Panc1 (cell line): ENCODE measurements at regions not wholly inside any gene's neighbourhood (a gene's known extent, or its start where the extent isn't known, plus 50 kb on each side); places are given as distances from the start of the nearest gene placed in this dataset.

Experiments used
- POLR2AphosphoS5 ChIP-seq: IDR thresholded peaks from 2 replicates; pipeline ENCODE4 v1.6.1; 2012; ENCODE audit warnings: mild to moderate bottlenecking, low read depth, low read length, moderate library complexity
- TF ChIP-seq, protein P1 (sequence below): fragments of 450-650 bp; IDR thresholded peaks from 2 replicates; pipeline ENCODE4 v1.5.1; 2017; ENCODE audit warnings: mild to moderate bottlenecking

DNA sequence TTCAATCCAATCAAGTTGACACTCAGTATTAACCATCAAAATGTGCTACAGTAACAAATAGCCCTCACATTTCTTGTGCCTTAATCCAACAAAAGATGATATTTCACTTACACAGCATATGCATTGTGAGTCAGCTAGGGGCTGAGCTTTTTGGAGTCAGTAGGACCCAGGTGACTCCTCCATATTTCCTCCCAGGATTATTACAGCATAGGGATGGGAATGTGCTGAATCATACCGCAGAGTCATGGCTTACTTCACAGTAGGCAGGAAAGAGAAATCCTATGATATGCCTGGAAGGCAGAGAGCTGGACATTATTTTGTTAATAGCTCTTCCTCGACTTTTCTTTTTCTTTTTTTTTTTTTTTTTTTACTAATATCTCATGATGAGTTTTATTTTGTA is 153.3 kb downstream of the TMEM182 start:
- TF ChIP-seq, protein P1, sequence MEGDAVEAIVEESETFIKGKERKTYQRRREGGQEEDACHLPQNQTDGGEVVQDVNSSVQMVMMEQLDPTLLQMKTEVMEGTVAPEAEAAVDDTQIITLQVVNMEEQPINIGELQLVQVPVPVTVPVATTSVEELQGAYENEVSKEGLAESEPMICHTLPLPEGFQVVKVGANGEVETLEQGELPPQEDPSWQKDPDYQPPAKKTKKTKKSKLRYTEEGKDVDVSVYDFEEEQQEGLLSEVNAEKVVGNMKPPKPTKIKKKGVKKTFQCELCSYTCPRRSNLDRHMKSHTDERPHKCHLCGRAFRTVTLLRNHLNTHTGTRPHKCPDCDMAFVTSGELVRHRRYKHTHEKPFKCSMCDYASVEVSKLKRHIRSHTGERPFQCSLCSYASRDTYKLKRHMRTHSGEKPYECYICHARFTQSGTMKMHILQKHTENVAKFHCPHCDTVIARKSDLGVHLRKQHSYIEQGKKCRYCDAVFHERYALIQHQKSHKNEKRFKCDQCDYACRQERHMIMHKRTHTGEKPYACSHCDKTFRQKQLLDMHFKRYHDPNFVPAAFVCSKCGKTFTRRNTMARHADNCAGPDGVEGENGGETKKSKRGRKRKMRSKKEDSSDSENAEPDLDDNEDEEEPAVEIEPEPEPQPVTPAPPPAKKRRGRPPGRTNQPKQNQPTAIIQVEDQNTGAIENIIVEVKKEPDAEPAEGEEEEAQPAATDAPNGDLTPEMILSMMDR = no peak
- TF ChIP-seq POLR2AphosphoS5 = no peak
